ENCODE measurements at regions not wholly inside any gene's neighbourhood (a gene's known extent, or its start where the extent isn't known, plus 50 kb on each side); places are given as distances from the start of the nearest gene placed in this dataset.
"Not testable (repeated sequence)": the region's sequence is repeated elsewhere in the genome, so short reads cannot be mapped to it uniquely, and the experiment has no call there.

DNA sequence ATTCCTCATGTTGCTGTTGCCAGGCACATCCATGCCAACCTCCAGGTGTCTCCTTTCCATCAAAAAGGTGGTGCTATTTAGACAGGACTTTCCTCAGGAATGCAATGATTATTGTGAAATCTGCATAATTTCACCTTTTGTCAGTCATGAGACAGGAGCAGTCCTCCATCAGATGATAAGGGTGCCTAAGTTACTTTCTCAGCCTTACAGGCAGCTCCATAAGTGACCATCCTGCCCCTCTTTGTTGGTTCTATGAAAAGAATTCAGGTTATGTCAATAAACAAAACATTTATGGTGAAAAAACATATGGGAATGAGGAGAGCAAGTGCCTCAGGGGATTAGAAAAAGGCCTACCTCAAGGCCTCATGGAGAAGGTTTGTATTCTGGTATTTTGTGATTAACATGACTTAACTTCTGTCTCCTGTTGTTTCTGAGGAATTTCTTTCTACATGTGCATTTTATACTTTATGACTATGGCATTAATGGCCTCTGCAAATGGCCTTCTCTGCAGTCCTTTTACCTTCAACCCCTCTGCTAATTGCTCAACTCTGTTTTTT lies 110.3 kb upstream of the DIAPH3 start:
- H3K27me3 ChIP-seq = no peaks in the 10 kb centered on the region
- no peak overlapping the region for H3K27ac ChIP-seq
- H3K4me3 ChIP-seq = no peak overlapping the region
- H3K9me3 ChIP-seq = no peaks in the 10 kb centered on the region
- H3K4me1 ChIP-seq = no peaks in the 10 kb centered on the region
- H3K36me3 ChIP-seq = no peaks in the 10 kb centered on the region
- TF ChIP-seq EP300 (IDR thresholded peaks at IDR 0.05) (no peak), POLR2A (IDR thresholded peaks at IDR 0.05) (no peak), POLR2AphosphoS5 (IDR thresholded peaks at IDR 0.05) (no peak), CTCF (IDR thresholded peaks at IDR 0.05) (no peak)
- no peak for DNase-seq (ENCODE audit: low spot score in 2 of 2)

DNA sequence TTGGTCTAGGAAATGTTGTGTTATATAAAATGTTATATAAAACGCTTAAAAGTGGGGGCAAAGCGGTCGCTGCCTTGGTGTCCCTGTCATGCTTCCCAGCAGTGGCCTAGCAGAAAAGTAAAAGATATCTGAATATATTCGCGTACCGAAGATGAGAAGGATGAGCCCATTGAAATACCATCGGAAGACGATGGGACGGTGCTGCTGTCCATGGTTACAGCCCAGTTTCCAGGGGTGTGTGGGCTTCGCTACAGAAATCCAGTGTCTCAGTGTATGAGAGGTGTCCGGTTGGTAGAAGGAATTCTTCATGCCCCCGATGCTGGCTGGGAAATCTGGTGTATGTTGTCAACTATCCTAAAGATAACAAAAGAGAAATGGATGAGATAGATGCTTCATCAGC lies 110.9 kb upstream of the DIAPH3 start:
- H3K9me3 ChIP-seq = no peaks in the 10 kb centered on the region
- H3K27me3 ChIP-seq = no peaks in the 10 kb centered on the region
- no peak for DNase-seq (ENCODE audit: low spot score in 2 of 2)
- no peak overlapping the region for H3K27ac ChIP-seq
- H3K4me3 ChIP-seq = no peak overlapping the region
- no peaks in the 10 kb centered on the region for H3K4me1 ChIP-seq
- TF ChIP-seq CTCF (IDR thresholded peaks at IDR 0.05) = no peak
- no peak for TF ChIP-seq POLR2AphosphoS5 (IDR thresholded peaks at IDR 0.05)
- TF ChIP-seq POLR2A (IDR thresholded peaks at IDR 0.05) = no peak
- TF ChIP-seq EP300 (IDR thresholded peaks at IDR 0.05) = no peak
- no peaks in the 10 kb centered on the region for H3K36me3 ChIP-seq
- WGBS = 96% methylated on average over 12 of the region's 12 CpGs

GRCh38 chr13:60275208-60275607 lies 111.5 kb upstream of the DIAPH3 start:
- 79% methylated on average over 9 of the region's 9 CpGs for WGBS
- no peaks in the 10 kb centered on the region for H3K27me3 ChIP-seq
- no peak for DNase-seq (ENCODE audit: low spot score in 2 of 2)
- H3K9me3 ChIP-seq = no peaks in the 10 kb centered on the region
- no peaks in the 10 kb centered on the region for H3K36me3 ChIP-seq
- TF ChIP-seq POLR2A (IDR thresholded peaks at IDR 0.05) (no peak), CTCF (IDR thresholded peaks at IDR 0.05) (no peak), EP300 (IDR thresholded peaks at IDR 0.05) (no peak), POLR2AphosphoS5 (IDR thresholded peaks at IDR 0.05) (no peak)
- no peak overlapping the region for H3K4me3 ChIP-seq
- no peaks in the 10 kb centered on the region for H3K4me1 ChIP-seq
- no peak overlapping the region for H3K27ac ChIP-seq

- not testable (repeated sequence) for DNase-seq (ENCODE audit: low spot score in 2 of 2); H3K27me3 ChIP-seq; H3K9me3 ChIP-seq; H3K4me3 ChIP-seq; H3K27ac ChIP-seq; H3K36me3 ChIP-seq; H3K4me1 ChIP-seq
- WGBS = 90% methylated on average over 1 of the region's 1 CpG
These were observed 116.5 kb upstream of the TDRD3 start for GRCh38 chr13:60280524-60280923.

DNA sequence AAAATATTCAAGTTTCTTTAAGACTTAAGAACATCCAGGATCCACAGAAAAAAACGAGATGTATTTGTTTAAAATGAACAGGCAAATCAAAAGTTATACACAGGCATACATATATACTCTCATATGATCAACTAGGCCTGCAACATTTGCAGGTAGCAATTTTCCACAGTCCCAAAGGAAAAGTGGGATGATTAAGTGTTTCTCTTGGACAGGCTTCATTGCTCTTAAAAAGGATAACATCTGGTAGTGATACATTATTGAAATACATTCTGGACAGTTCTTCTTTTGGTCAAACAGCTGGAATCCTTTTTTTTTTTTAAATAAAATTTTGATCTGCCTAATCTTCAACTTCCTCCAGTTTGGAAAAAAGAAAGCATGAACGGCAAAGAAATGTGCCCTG lies 114.8 kb upstream of the TDRD3 start:
- WGBS = 52% methylated on average over 2 of the region's 2 CpGs

DNA sequence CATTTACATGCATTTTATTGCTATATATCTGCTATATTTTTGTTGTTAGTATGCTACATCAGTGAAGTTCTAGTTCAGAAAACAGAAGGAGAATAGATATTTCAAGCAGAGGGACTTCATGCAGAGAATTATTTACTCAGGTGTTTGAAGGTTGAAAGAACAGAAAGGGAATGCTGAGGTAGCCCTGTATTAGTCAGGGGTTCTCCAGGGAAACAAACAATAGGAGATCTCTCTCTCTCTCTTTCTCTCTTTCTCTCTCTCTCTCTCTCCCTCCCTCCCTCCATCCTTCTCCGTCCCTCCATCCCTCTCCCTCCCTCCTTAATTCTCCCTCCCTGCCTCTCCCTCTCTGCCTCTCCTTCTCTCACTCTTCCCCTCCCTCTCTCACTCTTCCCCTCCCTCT lies 114.3 kb upstream of the TDRD3 start:
- no peak for DNase-seq (ENCODE audit: low spot score in 2 of 2)
- Histone ChIP-seq H3K4me1 (no peaks in the 10 kb centered on the region), H3K36me3 (no peaks in the 10 kb centered on the region), H3K27me3 (no peaks in the 10 kb centered on the region), H3K4me3 (no peak overlapping the region), H3K9me3 (no peaks in the 10 kb centered on the region), H3K27ac (no peak overlapping the region)
- 71% methylated on average over 1 of the region's 1 CpG for WGBS
- TF ChIP-seq POLR2A (IDR thresholded peaks at IDR 0.05) = no peak
- no peak for TF ChIP-seq POLR2AphosphoS5 (IDR thresholded peaks at IDR 0.05)
- TF ChIP-seq EP300 (IDR thresholded peaks at IDR 0.05) = no peak
- no peak for TF ChIP-seq CTCF (IDR thresholded peaks at IDR 0.05)

More for the DNA sequence above, 114.8 kb upstream of the TDRD3 start:
- no peak for DNase-seq (ENCODE audit: low spot score in 2 of 2)
- Histone ChIP-seq H3K27ac (no peak overlapping the region), H3K4me1 (no peaks in the 10 kb centered on the region), H3K27me3 (no peaks in the 10 kb centered on the region), H3K4me3 (no peak overlapping the region), H3K9me3 (no peaks in the 10 kb centered on the region), H3K36me3 (no peaks in the 10 kb centered on the region)
- TF ChIP-seq POLR2A (IDR thresholded peaks at IDR 0.05) = no peak
